Astrocyte of the spinal cord (primary cell): ENCODE measurements at regions not wholly inside any gene's neighbourhood (a gene's known extent, or its start where the extent isn't known, plus 50 kb on each side); places are given as distances from the start of the nearest gene placed in this dataset.

Experiments
- DNase-seq: peaks from one replicate; pipeline ENCODE4 v3.0.0; 2011; ENCODE audit warnings: low read depth, low spot score
- H3K4me3 ChIP-seq: 2 replicates; pipeline ENCODE4 v1.5.1; 2011; ENCODE audit warnings: low read depth, mild to moderate bottlenecking, low read length, moderate library complexity
- CTCF ChIP-seq: IDR thresholded peaks from 2 replicates; pipeline ENCODE4 v1.5.1; 2012; ENCODE audit warnings: low read depth, mild to moderate bottlenecking, low read length, inconsistent platforms
- in situ Hi-C: cut with HindIII; loops from 2 replicates; pipeline ENCODE4 v1.10.0; 2017; ENCODE audit warnings: low sequenced_read_pairs

- H3K4me3 ChIP-seq, result no peak overlapping the region
- DNase-seq, result no peak
- in situ Hi-C loops, result no loop called here
- no peak for TF ChIP-seq CTCF
Measured at GRCh38 chr5:102608414-102608813, 109.6 kb upstream of the SLCO6A1 start.

- no peak overlapping the region for H3K4me3 ChIP-seq
- in situ Hi-C loops, result no loop called here
- DNase-seq, result no peak
- no peak for TF ChIP-seq CTCF
Measured at GRCh38 chr5:102611312-102611711, 112.5 kb upstream of the SLCO6A1 start.

- in situ Hi-C loops, result no loop called here
- H3K4me3 ChIP-seq, result no peak overlapping the region
- DNase-seq, result no peak
- TF ChIP-seq CTCF, result no peak
Measured at GRCh38 chr5:102613661-102614060, 114.9 kb upstream of the SLCO6A1 start.

- TF ChIP-seq CTCF, result no peak
- in situ Hi-C loops, result no loop called here
- DNase-seq, result no peak
- no peak overlapping the region for H3K4me3 ChIP-seq
Measured at GRCh38 chr5:102617191-102618187, 118.7 kb upstream of the SLCO6A1 start.

GRCh38 chr5:102622262-102622661, 123.5 kb upstream of the SLCO6A1 start:
- no peak for TF ChIP-seq CTCF
- DNase-seq, result no peak
- in situ Hi-C loops, result no loop called here
- no peak overlapping the region for H3K4me3 ChIP-seq

GRCh38 chr5:102623329-102624065, 124.7 kb upstream of the SLCO6A1 start:
- TF ChIP-seq CTCF, result no peak
- in situ Hi-C loops, result no loop called here
- no peak overlapping the region for H3K4me3 ChIP-seq
- DNase-seq, result no peak
